Activated naive CD4-positive, alpha-beta T cell treated with anti-CD3 and anti-CD28 coated beads, Interleukin-2, amount 50 U/mL, for 72 hours (primary cell): ENCODE measurements at regions not wholly inside any gene's neighbourhood (a gene's known extent, or its start where the extent isn't known, plus 50 kb on each side); places are given as distances from the start of the nearest gene placed in this dataset.
"Not testable (repeated sequence)": the region's sequence is repeated elsewhere in the genome, so short reads cannot be mapped to it uniquely, and the experiment has no call there.

Experiments used
- ATAC-seq, 2 donors: fragments of 150-1000 bp; cut with Tn5 transposase; 2 replicates each; pipeline ENCODE4 v1.10.0; 2021; ENCODE audit warnings: mild to moderate bottlenecking in 2 of 2, moderate library complexity in 2 of 2
- DNase-seq, 2 donors: peaks; one replicate each; pipeline ENCODE4 v3.0.0; 2021 to 2022; ENCODE audit warnings: low spot score in 2 of 2
- H3K27ac Mint-ChIP-seq, 2 donors: one replicate each; pipeline ENCODE4 v1.8.0; 2022; ENCODE audit warnings: mild to moderate bottlenecking in 2 of 2, mixed read lengths in 2 of 2
- H3K36me3 Mint-ChIP-seq, 2 donors: one replicate each; pipeline ENCODE4 v1.8.0; 2022; ENCODE audit warnings: mixed read lengths in 2 of 2
- H3K9me3 Mint-ChIP-seq, 2 donors: one replicate each; pipeline ENCODE4 v1.8.0; 2022; ENCODE audit warnings: mixed read lengths in 2 of 2

GRCh38 chr14:21852775-21853174 is 179.2 kb upstream of the OR4E1 start:
- DNase-seq (no peak), ATAC-seq (peak; percentile 26 to 41)
- H3K9me3 Mint-ChIP-seq = no peaks in the 10 kb centered on the region
- peaks cover 7 to 17% of the 10 kb centered on the region in 2 donors for H3K36me3 Mint-ChIP-seq
- peak overlapping the region in 1 of 2 donors; percentile 78 for H3K27ac Mint-ChIP-seq

- Mint-ChIP-seq H3K36me3 (peaks cover 7 to 17% of the 10 kb centered on the region in 2 donors), H3K27ac (peak overlapping the region; percentile 78 to 81), H3K9me3 (no peaks in the 10 kb centered on the region)
- DNase-seq (peak in 1 of 2 donors; percentile 76), ATAC-seq (peak; percentile 70 to 78)
These were observed 178.5 kb upstream of the OR4E1 start for GRCh38 chr14:21852061-21852664.

- not testable (repeated sequence) for H3K9me3 Mint-ChIP-seq, DNase-seq
- H3K27ac Mint-ChIP-seq = peak overlapping the region; percentile 85 to 96
- H3K36me3 Mint-ChIP-seq = peaks cover 7 to 17% of the 10 kb centered on the region in 2 donors
- peak; percentile 69 to 76 for ATAC-seq
These were observed 173.3 kb upstream of the OR4E1 start for GRCh38 chr14:21846902-21847301.

- peak; percentile 63 to 76 for DNase-seq
- Mint-ChIP-seq H3K9me3 (no peaks in the 10 kb centered on the region), H3K27ac (peak overlapping the region; percentile 85 to 96), H3K36me3 (peaks cover 7 to 17% of the 10 kb centered on the region in 2 donors)
- ATAC-seq = peak; percentile 78 to 82
These were observed 172.7 kb upstream of the OR4E1 start for GRCh38 chr14:21846227-21846885.

GRCh38 chr14:21840765-21841164 is 167.1 kb upstream of the OR4E1 start:
- peak overlapping the region in 1 of 2 donors; percentile 62 for H3K27ac Mint-ChIP-seq

GRCh38 chr14:21833836-21834235 is 160.2 kb upstream of the OR4E1 start:
- ATAC-seq (peak; percentile 57 to 71), DNase-seq (no peak)
- Mint-ChIP-seq H3K9me3 (no peaks in the 10 kb centered on the region), H3K36me3 (peaks cover 5 to 6% of the 10 kb centered on the region in 2 donors), H3K27ac (no peak overlapping the region)

More at GRCh38 chr14:21840765-21841164, 167.1 kb upstream of the OR4E1 start:
- DNase-seq (no peak), ATAC-seq (peak in 1 of 2 donors; percentile 73)
- Mint-ChIP-seq H3K9me3 (no peaks in the 10 kb centered on the region), H3K36me3 (peaks cover 0 to under 1% of the 10 kb centered on the region in 2 donors)

GRCh38 chr14:21825845-21826244 is 152.2 kb upstream of the OR4E1 start:
- H3K36me3 Mint-ChIP-seq = no peaks in the 10 kb centered on the region
- H3K27ac Mint-ChIP-seq = no peak overlapping the region
- ATAC-seq (peak; percentile 24 to 34), DNase-seq (no peak)
- H3K9me3 Mint-ChIP-seq = no peaks in the 10 kb centered on the region

- DNase-seq (peak in 1 of 2 donors; percentile 44), ATAC-seq (peak; percentile 97 to 99)
- H3K27ac Mint-ChIP-seq = no peak overlapping the region
- no peaks in the 10 kb centered on the region for H3K9me3 Mint-ChIP-seq
- no peaks in the 10 kb centered on the region for H3K36me3 Mint-ChIP-seq
These were observed 151.6 kb upstream of the OR4E1 start for GRCh38 chr14:21825149-21825743.

- H3K27ac Mint-ChIP-seq = no peak overlapping the region
- peaks cover under 1 to 1% of the 10 kb centered on the region in 2 donors for H3K9me3 Mint-ChIP-seq
- no peaks in the 10 kb centered on the region for H3K36me3 Mint-ChIP-seq
- ATAC-seq (no peak), DNase-seq (no peak)
These were observed 148.5 kb upstream of the OR4E1 start for GRCh38 chr14:21822109-21822508.

- no peak for ATAC-seq
- Mint-ChIP-seq H3K27ac (no peak overlapping the region), H3K9me3 (peaks cover 7 to 9% of the 10 kb centered on the region in 2 donors), H3K36me3 (no peaks in the 10 kb centered on the region)
- no peak for DNase-seq
These were observed 147.0 kb upstream of the OR4E1 start for GRCh38 chr14:21820631-21821030.

GRCh38 chr14:21819891-21820290 is 146.3 kb upstream of the OR4E1 start:
- not testable (repeated sequence) for H3K27ac Mint-ChIP-seq, H3K9me3 Mint-ChIP-seq, ATAC-seq

GRCh38 chr14:21817010-21817409 is 143.4 kb upstream of the OR4E1 start:
- H3K9me3 Mint-ChIP-seq, H3K27ac Mint-ChIP-seq, H3K36me3 Mint-ChIP-seq, DNase-seq, ATAC-seq: not testable (repeated sequence)

More at GRCh38 chr14:21819891-21820290, 146.3 kb upstream of the OR4E1 start:
- DNase-seq, H3K36me3 Mint-ChIP-seq: not testable (repeated sequence)

GRCh38 chr14:21807975-21808374 is 134.4 kb upstream of the OR4E1 start:
- DNase-seq (no peak), ATAC-seq (no peak)
- no peaks in the 10 kb centered on the region for H3K36me3 Mint-ChIP-seq
- H3K27ac Mint-ChIP-seq = no peak overlapping the region
- no peaks in the 10 kb centered on the region for H3K9me3 Mint-ChIP-seq

- no peaks in the 10 kb centered on the region for H3K36me3 Mint-ChIP-seq
- DNase-seq (no peak), ATAC-seq (no peak)
- no peak overlapping the region for H3K27ac Mint-ChIP-seq
- no peaks in the 10 kb centered on the region for H3K9me3 Mint-ChIP-seq
These were observed 131.4 kb upstream of the OR4E1 start for GRCh38 chr14:21804981-21805380.

- ATAC-seq = no peak
- no peaks in the 10 kb centered on the region for H3K9me3 Mint-ChIP-seq
- H3K27ac Mint-ChIP-seq = no peak overlapping the region
These were observed 128.8 kb upstream of the OR4E1 start for GRCh38 chr14:21802441-21802840.

GRCh38 chr14:21796916-21797315 is 123.3 kb upstream of the OR4E1 start:
- no peak overlapping the region for H3K27ac Mint-ChIP-seq
- ATAC-seq (no peak), DNase-seq (no peak)
- H3K9me3 Mint-ChIP-seq = peaks cover 10 to 17% of the 10 kb centered on the region in 2 donors
- peaks cover 8 to 20% of the 10 kb centered on the region in 2 donors for H3K36me3 Mint-ChIP-seq

More at GRCh38 chr14:21802441-21802840, 128.8 kb upstream of the OR4E1 start:
- no peaks in the 10 kb centered on the region for H3K36me3 Mint-ChIP-seq
- no peak for DNase-seq

- ATAC-seq (peak in 1 of 2 donors; percentile 26), DNase-seq (no peak)
- peaks cover 10 to 17% of the 10 kb centered on the region in 2 donors for H3K9me3 Mint-ChIP-seq
- no peak overlapping the region for H3K27ac Mint-ChIP-seq
- peaks cover 8 to 20% of the 10 kb centered on the region in 2 donors for H3K36me3 Mint-ChIP-seq
These were observed 121.8 kb upstream of the OR4E1 start for GRCh38 chr14:21795456-21795855.
